DND-41 (cell line): ENCODE measurements at regions not wholly inside any gene's neighbourhood (a gene's known extent, or its start where the extent isn't known, plus 50 kb on each side); places are given as distances from the start of the nearest gene placed in this dataset.

ENCODE experiments used
- ATAC-seq: fragments of 200-7000 bp; cut with Tn5 transposase; 3 replicates; pipeline ENCODE4 v1.9.1; 2021; ENCODE audit warnings: low read depth; ENCODE audit not compliant: insufficient read depth
- DNase-seq: peaks from one replicate; pipeline ENCODE4 v3.0.0-alpha.2; 2020
- H2AFZ ChIP-seq: 2 replicates; pipeline ENCODE4 v1.6.0; 2012; ENCODE audit warnings: low read depth, low read length
- H3K27ac ChIP-seq: 2 replicates; pipeline ENCODE4 v1.5.1; 2012; ENCODE audit warnings: low read length, inconsistent platforms
- H3K27me3 ChIP-seq: fragments of 200-600 bp; sonication (generic); 2 replicates; pipeline ENCODE4 v1.6.0; 2012; ENCODE audit warnings: low read length, mild to moderate bottlenecking, inconsistent platforms; ENCODE audit not compliant: insufficient read depth, poor library complexity
- H3K36me3 ChIP-seq: 2 replicates; pipeline ENCODE4 v1.5.1; 2012; ENCODE audit warnings: low read length, inconsistent platforms; ENCODE audit not compliant: insufficient read depth
- H3K4me1 ChIP-seq: 2 replicates; pipeline ENCODE4 v1.5.1; 2012; ENCODE audit warnings: mild to moderate bottlenecking, low read length; ENCODE audit not compliant: insufficient read depth
- H3K4me2 ChIP-seq: 2 replicates; pipeline ENCODE4 v1.6.0; 2012; ENCODE audit warnings: mild to moderate bottlenecking, moderate library complexity, low read length, inconsistent platforms; ENCODE audit not compliant: insufficient read depth
- H3K4me3 ChIP-seq, 2 experiments: fragments of 200-600 bp in 1 of 2; shearing (Covaris generic) in 1 of 2; 2 replicates each; pipeline ENCODE4 v1.5.1; 2012 to 2016; ENCODE audit warnings: inconsistent platforms in 2 of 2, low read length in 2 of 2, mild to moderate bottlenecking in 2 of 2, low read depth in 1 of 2, moderate library complexity in 1 of 2
- H3K79me2 ChIP-seq: 2 replicates; pipeline ENCODE4 v1.6.0; 2012; ENCODE audit warnings: low read length, inconsistent platforms; ENCODE audit not compliant: insufficient read depth
- H3K9ac ChIP-seq: 2 replicates; pipeline ENCODE4 v1.6.0; 2012; ENCODE audit warnings: low read depth, mild to moderate bottlenecking, inconsistent platforms, low read length, moderate library complexity
- H3K9me3 ChIP-seq: 2 replicates; pipeline ENCODE4 v1.5.1; 2012; ENCODE audit warnings: low read length, moderate library complexity, mild to moderate bottlenecking, inconsistent platforms; ENCODE audit not compliant: insufficient read depth, severe bottlenecking
- H4K20me1 ChIP-seq: 2 replicates; pipeline ENCODE4 v1.6.0; 2012; ENCODE audit warnings: low read length; ENCODE audit not compliant: insufficient read depth
- EZH2 ChIP-seq: IDR thresholded peaks from 3 replicates; pipeline ENCODE4 v1.6.1; 2012; ENCODE audit warnings: borderline replicate concordance, low read depth, mild to moderate bottlenecking, moderate library complexity, low read length, inconsistent platforms; ENCODE audit not compliant: severe bottlenecking
- TF ChIP-seq, protein P1 (sequence below): IDR thresholded peaks from 2 replicates; pipeline ENCODE4 v1.5.1; 2012; ENCODE audit warnings: borderline replicate concordance, low read length, moderate library complexity, mild to moderate bottlenecking; ENCODE audit not compliant: poor library complexity, severe bottlenecking; ENCODE audit errors: extremely low read depth

DNA sequence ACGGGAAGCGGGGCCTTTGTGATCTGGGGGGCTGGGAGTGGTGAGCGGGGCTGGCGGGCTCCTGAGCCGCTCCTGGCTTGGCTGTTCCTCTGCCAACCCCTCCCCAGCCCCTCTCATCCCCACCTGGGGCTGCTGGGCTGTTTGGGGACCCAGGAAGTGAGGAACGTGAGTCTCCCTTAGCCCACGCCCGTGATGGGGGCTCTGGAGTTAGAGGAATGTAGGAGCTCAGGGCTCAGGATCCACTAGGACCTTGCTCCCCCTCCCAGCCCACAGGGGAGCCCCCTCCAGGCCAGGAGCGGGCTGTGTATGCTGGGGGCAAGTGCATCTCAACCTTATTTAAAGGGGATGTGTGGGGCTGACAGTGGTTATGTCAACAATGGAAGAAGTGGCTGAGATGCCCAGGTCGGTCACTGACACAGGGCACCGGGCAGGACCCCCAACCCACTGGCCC lies 134.1 kb downstream of the URI1 start:
- Histone ChIP-seq H3K4me1 (no peaks in the 10 kb centered on the region), H3K4me2 (no peak overlapping the region), H3K27me3 (peaks cover 6% of the 10 kb centered on the region), H3K9me3 (no peaks in the 10 kb centered on the region), H3K4me3 (no peak overlapping the region), H3K9ac (no peak overlapping the region), H3K79me2 (no peaks in the 10 kb centered on the region), H4K20me1 (no peaks in the 10 kb centered on the region), H3K36me3 (no peaks in the 10 kb centered on the region), H3K27ac (no peak overlapping the region), H2AFZ (no peak overlapping the region)
- no peak for DNase-seq
- peak; percentile 24; the same call in 1 of the 3 replicates for ATAC-seq
- no peak for TF ChIP-seq EZH2
- TF ChIP-seq, protein P1, sequence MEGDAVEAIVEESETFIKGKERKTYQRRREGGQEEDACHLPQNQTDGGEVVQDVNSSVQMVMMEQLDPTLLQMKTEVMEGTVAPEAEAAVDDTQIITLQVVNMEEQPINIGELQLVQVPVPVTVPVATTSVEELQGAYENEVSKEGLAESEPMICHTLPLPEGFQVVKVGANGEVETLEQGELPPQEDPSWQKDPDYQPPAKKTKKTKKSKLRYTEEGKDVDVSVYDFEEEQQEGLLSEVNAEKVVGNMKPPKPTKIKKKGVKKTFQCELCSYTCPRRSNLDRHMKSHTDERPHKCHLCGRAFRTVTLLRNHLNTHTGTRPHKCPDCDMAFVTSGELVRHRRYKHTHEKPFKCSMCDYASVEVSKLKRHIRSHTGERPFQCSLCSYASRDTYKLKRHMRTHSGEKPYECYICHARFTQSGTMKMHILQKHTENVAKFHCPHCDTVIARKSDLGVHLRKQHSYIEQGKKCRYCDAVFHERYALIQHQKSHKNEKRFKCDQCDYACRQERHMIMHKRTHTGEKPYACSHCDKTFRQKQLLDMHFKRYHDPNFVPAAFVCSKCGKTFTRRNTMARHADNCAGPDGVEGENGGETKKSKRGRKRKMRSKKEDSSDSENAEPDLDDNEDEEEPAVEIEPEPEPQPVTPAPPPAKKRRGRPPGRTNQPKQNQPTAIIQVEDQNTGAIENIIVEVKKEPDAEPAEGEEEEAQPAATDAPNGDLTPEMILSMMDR, result no peak

DNA sequence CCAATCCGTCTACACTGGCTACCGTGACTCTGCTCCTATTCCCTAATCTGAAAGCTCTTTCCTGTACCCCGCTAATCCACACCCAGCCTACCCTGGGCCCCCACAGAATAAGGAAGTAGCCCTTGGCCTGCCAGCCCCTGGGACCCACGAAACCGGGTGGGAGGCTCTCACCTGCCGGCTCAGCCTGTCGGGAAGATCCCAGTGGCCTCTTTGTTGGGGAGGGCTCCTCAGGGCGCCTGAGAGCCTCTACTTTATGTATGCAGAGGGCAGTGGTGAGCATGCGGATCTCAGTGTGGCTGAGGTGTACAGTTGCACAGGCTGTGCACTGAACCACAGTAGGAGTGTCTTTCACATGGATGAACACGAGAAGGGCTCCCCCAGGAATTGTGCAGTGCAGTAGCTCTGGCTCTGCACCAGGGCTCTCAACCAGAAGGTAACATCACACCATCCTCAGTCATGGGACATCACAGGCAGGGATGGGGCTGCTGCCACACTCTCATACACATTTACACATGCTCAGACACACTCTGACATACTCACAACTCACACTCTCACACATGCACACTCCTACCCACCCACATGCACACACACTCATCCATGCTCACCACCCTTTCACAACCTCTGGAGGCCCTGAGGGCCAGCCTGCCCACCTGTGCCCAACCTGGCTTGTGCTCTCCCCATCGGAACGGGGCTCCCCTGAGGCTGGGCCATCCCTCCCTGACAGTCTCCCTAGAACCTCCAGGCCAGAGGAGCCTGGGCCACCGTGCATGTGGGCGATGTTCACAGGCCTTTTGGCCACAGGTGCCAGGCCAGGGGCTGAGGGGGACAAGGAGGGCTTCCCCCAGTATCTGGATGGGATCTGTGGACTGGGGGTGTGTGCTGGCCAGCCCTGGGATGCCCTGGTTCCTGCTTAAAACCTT lies 135.0 kb downstream of the URI1 start:
- Histone ChIP-seq H3K4me1 (no peaks in the 10 kb centered on the region), H3K4me2 (no peak overlapping the region), H3K4me3 (no peak overlapping the region), H3K27me3 (peaks cover 6% of the 10 kb centered on the region), H3K79me2 (no peaks in the 10 kb centered on the region), H3K9me3 (no peaks in the 10 kb centered on the region), H3K27ac (no peak overlapping the region), H4K20me1 (no peaks in the 10 kb centered on the region), H2AFZ (no peak overlapping the region), H3K36me3 (no peaks in the 10 kb centered on the region), H3K9ac (no peak overlapping the region)
- TF ChIP-seq, protein P1, result no peak
- no peak for ATAC-seq
- no peak for DNase-seq

GRCh38 chr19:30077851-30078355 lies 135.9 kb downstream of the URI1 start:
- DNase-seq (no peak), ATAC-seq (no peak)
- no peak for TF ChIP-seq EZH2
- TF ChIP-seq, protein P1, result no peak

More at GRCh38 chr19:30077851-30078355, 135.9 kb downstream of the URI1 start:
- peaks cover 6% of the 10 kb centered on the region for H3K27me3 ChIP-seq
- no peak overlapping the region for H3K9ac ChIP-seq
- H2AFZ ChIP-seq, result no peak overlapping the region
- H3K4me2 ChIP-seq, result no peak overlapping the region
- H3K4me1 ChIP-seq, result no peaks in the 10 kb centered on the region
- H3K4me3 ChIP-seq, result no peak overlapping the region
- H3K36me3 ChIP-seq, result no peaks in the 10 kb centered on the region
- no peak overlapping the region for H3K27ac ChIP-seq
- no peaks in the 10 kb centered on the region for H3K79me2 ChIP-seq
- H3K9me3 ChIP-seq, result no peaks in the 10 kb centered on the region
- no peaks in the 10 kb centered on the region for H4K20me1 ChIP-seq
